ENCODE measurements at regions not wholly inside any gene's neighbourhood (a gene's known extent, or its start where the extent isn't known, plus 50 kb on each side); places are given as distances from the start of the nearest gene placed in this dataset.

DNA sequence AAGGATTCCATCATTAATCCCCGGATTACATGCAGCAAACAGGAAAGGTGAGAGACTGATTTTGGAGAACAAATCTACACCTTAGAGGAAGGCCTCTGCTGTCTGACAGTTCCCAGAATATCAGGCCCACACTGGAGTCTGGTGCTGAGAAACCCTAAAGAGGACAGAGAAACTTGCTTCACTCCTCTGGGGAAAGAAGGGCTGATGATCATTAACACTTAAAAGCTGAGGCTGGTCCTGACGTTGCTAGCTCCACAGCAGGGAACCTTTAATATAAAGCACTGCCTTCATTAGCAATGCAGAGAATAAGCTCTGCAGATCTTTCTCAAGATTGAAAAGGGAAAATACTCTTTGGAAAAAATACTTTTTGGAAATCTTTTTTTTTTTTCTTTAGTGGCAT is 1472.4 kb upstream of the GOT2 start:
- BruUV-seq (replicated peaks) = no TSS peak
- H3K9me3 ChIP-seq (ENCODE audit: low read length) = no peaks in the 10 kb centered on the region
- ATAC-seq (no peak), DNase-seq (ENCODE audit: low spot score) (no peak), FAIRE-seq (no peak)
- in situ Hi-C loops (cut with HindIII; ENCODE audit: extremely low pct_ligation_motif_present, low pct_unique_long_range_greater_than_20kb) = no loop called here
- H3K9ac ChIP-seq (ENCODE audit: insufficient read depth, low read depth, low read length) = no peak overlapping the region
- ChIA-PET CTCF (ENCODE audit: low intra/inter-chr PET ratio, low total read pairs) (no interaction called here), POLR2A (no interaction called here)
- no peaks in the 10 kb centered on the region for H3K36me3 ChIP-seq (replicated peaks in 1 of 2; ENCODE audit: control insufficient read depth in 1 of 2, insufficient read depth in 2 of 2, low read length in 2 of 2)
- no peaks in the 10 kb centered on the region for H3K79me2 ChIP-seq (ENCODE audit: insufficient read depth, low read length)
- 0% methylated on average over 2 of the region's 2 CpGs for WGBS (ENCODE audit: low lambda C conversion rate)
- no peaks in the 10 kb centered on the region for H4K20me1 ChIP-seq (ENCODE audit: insufficient read depth, low read length)
- intact Hi-C loops (cut with micrococcal nuclease; ENCODE audit: unreplicated experiment) = no loop called here
- H2AFZ ChIP-seq (ENCODE audit: low read length) = no peak overlapping the region
- H3K4me1 ChIP-seq (ENCODE audit: insufficient read depth, low read length) = no peaks in the 10 kb centered on the region
- H3K4me2 ChIP-seq (ENCODE audit: low read depth, low read length) = no peak overlapping the region
- no peak overlapping the region for H3K4me3 ChIP-seq (replicated peaks in 1 of 3; ENCODE audit: insufficient read depth in 1 of 3, low read depth in 2 of 3, low read length in 3 of 3)
- no peaks in the 10 kb centered on the region for H3K27me3 ChIP-seq (ENCODE audit: control insufficient read depth in 1 of 2, insufficient read depth in 2 of 2, low read length in 2 of 2)
- H3K27ac ChIP-seq (ENCODE audit: extremely low read length, insufficient read depth, low read length) = no peak overlapping the region
- TF ChIP-seq, protein P1, sequence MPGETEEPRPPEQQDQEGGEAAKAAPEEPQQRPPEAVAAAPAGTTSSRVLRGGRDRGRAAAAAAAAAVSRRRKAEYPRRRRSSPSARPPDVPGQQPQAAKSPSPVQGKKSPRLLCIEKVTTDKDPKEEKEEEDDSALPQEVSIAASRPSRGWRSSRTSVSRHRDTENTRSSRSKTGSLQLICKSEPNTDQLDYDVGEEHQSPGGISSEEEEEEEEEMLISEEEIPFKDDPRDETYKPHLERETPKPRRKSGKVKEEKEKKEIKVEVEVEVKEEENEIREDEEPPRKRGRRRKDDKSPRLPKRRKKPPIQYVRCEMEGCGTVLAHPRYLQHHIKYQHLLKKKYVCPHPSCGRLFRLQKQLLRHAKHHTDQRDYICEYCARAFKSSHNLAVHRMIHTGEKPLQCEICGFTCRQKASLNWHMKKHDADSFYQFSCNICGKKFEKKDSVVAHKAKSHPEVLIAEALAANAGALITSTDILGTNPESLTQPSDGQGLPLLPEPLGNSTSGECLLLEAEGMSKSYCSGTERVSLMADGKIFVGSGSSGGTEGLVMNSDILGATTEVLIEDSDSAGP (CRISPR knock-in tag; IDR thresholded peaks at IDR 0.05; ENCODE audit: borderline replicate concordance) = no peak
- TF ChIP-seq ZFP90 (CRISPR knock-in tag; IDR thresholded peaks at IDR 0.05; ENCODE audit: borderline replicate concordance) (no peak), ZNF547 (CRISPR knock-in tag; IDR thresholded peaks at IDR 0.05) (no peak), EED (CRISPR knock-in tag; IDR thresholded peaks at IDR 0.05) (no peak), TEAD2 (CRISPR knock-in tag; IDR thresholded peaks at IDR 0.05) (no peak)

DNA sequence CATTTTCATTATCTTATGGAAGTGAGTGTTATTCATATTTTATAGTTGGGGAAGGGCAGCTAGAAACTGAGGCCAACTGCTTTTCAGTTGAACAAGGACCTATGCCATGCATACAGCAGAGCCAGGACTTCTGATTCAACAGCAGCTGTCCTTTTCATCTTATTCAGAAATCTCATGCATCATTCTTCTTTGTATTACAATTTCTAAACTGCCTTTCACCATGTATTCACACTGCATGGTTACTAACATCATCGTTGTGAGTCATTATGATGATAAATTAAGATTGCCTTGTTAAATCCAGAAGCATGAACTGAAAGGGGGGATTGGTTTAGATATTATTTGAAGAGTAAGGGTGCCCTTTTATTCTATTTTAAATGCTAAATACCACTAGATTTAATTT is 1470.1 kb upstream of the GOT2 start:
- Histone ChIP-seq H3K4me2 (ENCODE audit: low read depth, low read length) (no peak overlapping the region), H3K4me1 (ENCODE audit: insufficient read depth, low read length) (no peaks in the 10 kb centered on the region), H3K9ac (ENCODE audit: insufficient read depth, low read depth, low read length) (no peak overlapping the region), H3K27ac (ENCODE audit: extremely low read length, insufficient read depth, low read length) (no peak overlapping the region), H3K36me3 (replicated peaks in 1 of 2; ENCODE audit: control insufficient read depth in 1 of 2, insufficient read depth in 2 of 2, low read length in 2 of 2) (no peaks in the 10 kb centered on the region), H3K9me3 (ENCODE audit: low read length) (0 out of 2 replicates have a peak, but pooled peaks cover 5% of the 10 kb centered on the region), H3K27me3 (ENCODE audit: control insufficient read depth in 1 of 2, insufficient read depth in 2 of 2, low read length in 2 of 2) (no peaks in the 10 kb centered on the region), H4K20me1 (ENCODE audit: insufficient read depth, low read length) (no peaks in the 10 kb centered on the region), H3K79me2 (ENCODE audit: insufficient read depth, low read length) (no peaks in the 10 kb centered on the region), H2AFZ (ENCODE audit: low read length) (no peak overlapping the region), H3K4me3 (replicated peaks in 1 of 3; ENCODE audit: insufficient read depth in 1 of 3, low read depth in 2 of 3, low read length in 3 of 3) (no peak overlapping the region)
- DNase-seq (ENCODE audit: low spot score) = no peak
- 2% methylated on average over 1 of the region's 1 CpG for WGBS (ENCODE audit: low lambda C conversion rate)
- CTCF ChIA-PET (ENCODE audit: low intra/inter-chr PET ratio, low total read pairs) = interaction anchor here (1.2 to 1.9 kb wide), 2 partner anchors 1361 to 1390 kb away, joined by 5 read pairs; no protein-coding TSS in a partner anchor
- POLR2A ChIA-PET = no interaction called here
- ATAC-seq = no peak
- no peak for FAIRE-seq
- in situ Hi-C loops (cut with HindIII; ENCODE audit: extremely low pct_ligation_motif_present, low pct_unique_long_range_greater_than_20kb) = no loop called here
- intact Hi-C loops (cut with micrococcal nuclease; ENCODE audit: unreplicated experiment) = no loop called here
- TF ChIP-seq HIVEP1 (CRISPR knock-in tag; IDR thresholded peaks at IDR 0.05) = no peak
- no peak for TF ChIP-seq ZNF451 (CRISPR knock-in tag; IDR thresholded peaks at IDR 0.05)
- no peak for TF ChIP-seq ZNF333 (CRISPR knock-in tag; IDR thresholded peaks at IDR 0.05; ENCODE audit: borderline replicate concordance)
- TF ChIP-seq, protein P2, sequence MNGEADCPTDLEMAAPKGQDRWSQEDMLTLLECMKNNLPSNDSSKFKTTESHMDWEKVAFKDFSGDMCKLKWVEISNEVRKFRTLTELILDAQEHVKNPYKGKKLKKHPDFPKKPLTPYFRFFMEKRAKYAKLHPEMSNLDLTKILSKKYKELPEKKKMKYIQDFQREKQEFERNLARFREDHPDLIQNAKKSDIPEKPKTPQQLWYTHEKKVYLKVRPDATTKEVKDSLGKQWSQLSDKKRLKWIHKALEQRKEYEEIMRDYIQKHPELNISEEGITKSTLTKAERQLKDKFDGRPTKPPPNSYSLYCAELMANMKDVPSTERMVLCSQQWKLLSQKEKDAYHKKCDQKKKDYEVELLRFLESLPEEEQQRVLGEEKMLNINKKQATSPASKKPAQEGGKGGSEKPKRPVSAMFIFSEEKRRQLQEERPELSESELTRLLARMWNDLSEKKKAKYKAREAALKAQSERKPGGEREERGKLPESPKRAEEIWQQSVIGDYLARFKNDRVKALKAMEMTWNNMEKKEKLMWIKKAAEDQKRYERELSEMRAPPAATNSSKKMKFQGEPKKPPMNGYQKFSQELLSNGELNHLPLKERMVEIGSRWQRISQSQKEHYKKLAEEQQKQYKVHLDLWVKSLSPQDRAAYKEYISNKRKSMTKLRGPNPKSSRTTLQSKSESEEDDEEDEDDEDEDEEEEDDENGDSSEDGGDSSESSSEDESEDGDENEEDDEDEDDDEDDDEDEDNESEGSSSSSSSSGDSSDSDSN (CRISPR knock-in tag; IDR thresholded peaks at IDR 0.05) = no peak
- TF ChIP-seq ZNF17 (CRISPR knock-in tag; IDR thresholded peaks at IDR 0.05) = no peak
- TF ChIP-seq FOXK2 (IDR thresholded peaks at IDR 0.05) = no peak
- no peak for TF ChIP-seq ZNF619 (CRISPR knock-in tag; IDR thresholded peaks at IDR 0.05)
- TF ChIP-seq ZFP36 (IDR thresholded peaks at IDR 0.05; ENCODE audit: borderline replicate concordance, low read depth, low read length, partially characterized antibody) = no peak
- no peak for TF ChIP-seq SKI (IDR thresholded peaks at IDR 0.05; ENCODE audit: partially characterized antibody)
- no peak for TF ChIP-seq SAFB2 (CRISPR knock-in tag; IDR thresholded peaks at IDR 0.05; ENCODE audit: borderline replicate concordance, low read depth)
- no TSS peak for BruUV-seq (replicated peaks)

All from HepG2 (cell line).